WTC11 (cell line): ENCODE measurements at regions not wholly inside any gene's neighbourhood (a gene's known extent, or its start where the extent isn't known, plus 50 kb on each side); places are given as distances from the start of the nearest gene placed in this dataset.

Experiments
- ATAC-seq: fragments of 200-7000 bp; cut with Tn5 transposase; 2 replicates; pipeline ENCODE4 v1.10.0; 2021; ENCODE audit warnings: mild to moderate bottlenecking, moderate library complexity
- CTCF ChIA-PET: fragments of 300-600 bp; sonication (Branson Sonifier 250); formaldehyde crosslinking; loops from one replicate; lab custom pipeline; 2021; ENCODE audit warnings: antibody characterized with exemption; lab: Charles Lee
- POLR2A ChIA-PET: fragments of 350-600 bp; sonication (Branson Sonifier 250); formaldehyde crosslinking; loops from one replicate; lab custom pipeline; 2021; ENCODE audit warnings: antibody characterized with exemption; lab: Charles Lee
- DNase-seq: peaks from one replicate; pipeline ENCODE4 v3.0.0; 2021; ENCODE audit warnings: low spot score
- H3K27ac Mint-ChIP-seq: 2 replicates; pipeline ENCODE4 v1.8.0; 2021; ENCODE audit warnings: mixed read lengths
- H3K27me3 Mint-ChIP-seq: 2 replicates; pipeline ENCODE4 v1.8.0; 2021; ENCODE audit warnings: low read depth, mild to moderate bottlenecking, moderate library complexity, mixed read lengths
- H3K36me3 Mint-ChIP-seq: 2 replicates; pipeline ENCODE4 v1.8.0; 2021; ENCODE audit warnings: mixed read lengths
- H3K4me1 Mint-ChIP-seq: 2 replicates; pipeline ENCODE4 v1.8.0; 2022; ENCODE audit warnings: mixed read lengths
- H3K4me3 Mint-ChIP-seq: 2 replicates; pipeline ENCODE4 v1.8.0; 2021; ENCODE audit warnings: mild to moderate bottlenecking, moderate library complexity, mixed read lengths
- H3K9me3 Mint-ChIP-seq: 2 replicates; pipeline ENCODE4 v1.8.0; 2021; ENCODE audit warnings: mixed read lengths
- E2F1 ChIP-seq: sonication (generic); formaldehyde crosslinking; IDR thresholded peaks from 2 replicates; pipeline ENCODE4 v1.8.0; 2022; ENCODE audit warnings: mild to moderate bottlenecking, missing genetic modification reagents
- E2F5 ChIP-seq: sonication (generic); formaldehyde crosslinking; IDR thresholded peaks from 2 replicates; pipeline ENCODE4 v1.8.1; 2022; ENCODE audit warnings: mild to moderate bottlenecking, moderate library complexity, missing genetic modification reagents
- ELF4 ChIP-seq: sonication (generic); formaldehyde crosslinking; IDR thresholded peaks from 2 replicates; pipeline ENCODE4 v1.8.1; 2022; ENCODE audit warnings: low read depth, mild to moderate bottlenecking, moderate library complexity, missing genetic modification reagents
- GRHL2 ChIP-seq: fragments of 250-450 bp; sonication (Bioruptor Pico); IDR thresholded peaks from 2 replicates; pipeline ENCODE4 v1.8.0; 2022; ENCODE audit warnings: mild to moderate bottlenecking, moderate library complexity; ENCODE audit not compliant: insufficient replicate concordance, severe bottlenecking
- GTF2I ChIP-seq: fragments of 250-450 bp; sonication (Bioruptor Pico); conservative IDR thresholded peaks from 2 replicates; pipeline ENCODE4 v1.4.0; 2021; ENCODE audit warnings: mild to moderate bottlenecking
- JUN ChIP-seq: sonication (generic); formaldehyde crosslinking; IDR thresholded peaks from 2 replicates; pipeline ENCODE4 v1.8.0; 2023; ENCODE audit warnings: mild to moderate bottlenecking, missing genetic modification reagents
- KAT7 ChIP-seq: sonication (generic); formaldehyde crosslinking; IDR thresholded peaks from 2 replicates; pipeline ENCODE4 v1.8.1; 2023; ENCODE audit warnings: missing genetic modification reagents, mild to moderate bottlenecking, borderline replicate concordance
- MLX ChIP-seq: sonication (generic); formaldehyde crosslinking; IDR thresholded peaks from 2 replicates; pipeline ENCODE4 v1.8.1; 2023; ENCODE audit warnings: mild to moderate bottlenecking, missing genetic modification reagents, moderate library complexity
- NR1H2 ChIP-seq: sonication (generic); formaldehyde crosslinking; IDR thresholded peaks from 2 replicates; pipeline ENCODE4 v1.9.0; 2021; ENCODE audit warnings: mild to moderate bottlenecking, moderate library complexity, missing genetic modification reagents
- SMAD3 ChIP-seq: sonication (generic); formaldehyde crosslinking; IDR thresholded peaks from 2 replicates; pipeline ENCODE4 v1.8.0; 2022; ENCODE audit warnings: missing genetic modification reagents, mild to moderate bottlenecking, borderline replicate concordance
- USF2 ChIP-seq: sonication (generic); formaldehyde crosslinking; IDR thresholded peaks from 2 replicates; pipeline ENCODE4 v1.8.1; 2023; ENCODE audit warnings: mild to moderate bottlenecking, missing genetic modification reagents, moderate library complexity
- ZBTB21 ChIP-seq: sonication (generic); formaldehyde crosslinking; IDR thresholded peaks from 2 replicates; pipeline ENCODE4 v1.8.1; 2023; ENCODE audit warnings: mild to moderate bottlenecking, missing genetic modification reagents, borderline replicate concordance
- ZNF281 ChIP-seq: sonication (generic); formaldehyde crosslinking; IDR thresholded peaks from 2 replicates; pipeline ENCODE4 v1.8.0; 2023; ENCODE audit warnings: mild to moderate bottlenecking, missing genetic modification reagents
- ZNF317 ChIP-seq: sonication (generic); formaldehyde crosslinking; IDR thresholded peaks from 2 replicates; pipeline ENCODE4 v1.8.1; 2023; ENCODE audit warnings: low read depth, mild to moderate bottlenecking, moderate library complexity, missing genetic modification reagents, borderline replicate concordance
- ZNF396 ChIP-seq: fragments of 250-450 bp; sonication (Bioruptor Pico); IDR thresholded peaks from 2 replicates; pipeline ENCODE4 v1.8.0; 2021; ENCODE audit warnings: mild to moderate bottlenecking, moderate library complexity, borderline replicate concordance
- ZNF416 ChIP-seq: fragments of 250-450 bp; sonication (Bioruptor Pico); IDR thresholded peaks from 2 replicates; pipeline ENCODE4 v1.9.0; 2021; ENCODE audit warnings: mild to moderate bottlenecking, inconsistent platforms
- ZNF512 ChIP-seq: sonication (generic); formaldehyde crosslinking; IDR thresholded peaks from 2 replicates; pipeline ENCODE4 v1.8.1; 2022; ENCODE audit warnings: missing genetic modification reagents, borderline replicate concordance
- ZNF532 ChIP-seq: fragments of 250-450 bp; sonication (Bioruptor Pico); IDR thresholded peaks from 2 replicates; pipeline ENCODE4 v1.9.0; 2021; ENCODE audit warnings: mild to moderate bottlenecking, borderline replicate concordance
- ZNF671 ChIP-seq: fragments of 250-450 bp; sonication (Bioruptor Pico); IDR thresholded peaks from 2 replicates; pipeline ENCODE4 v1.8.0; 2021; ENCODE audit warnings: mild to moderate bottlenecking

GRCh38 chr10:44004913-44005787 is 356.5 kb upstream of the ZNF32 start:
- ATAC-seq (no peak), DNase-seq (no peak)
- no peak overlapping the region for H3K27ac Mint-ChIP-seq
- ChIA-PET CTCF (no interaction called here), POLR2A (no interaction called here)
- no peak overlapping the region for H3K4me3 Mint-ChIP-seq
- H3K9me3 Mint-ChIP-seq = no peaks in the 10 kb centered on the region
- no peaks in the 10 kb centered on the region for H3K4me1 Mint-ChIP-seq
- no peak for TF ChIP-seq ZNF317 (CRISPR knock-in tag)
- no peak for TF ChIP-seq NR1H2 (CRISPR knock-in tag)
- TF ChIP-seq GRHL2 (CRISPR knock-in tag) = no peak
- TF ChIP-seq USF2 (CRISPR knock-in tag) = no peak
- TF ChIP-seq ZNF396 = no peak
- no peak for TF ChIP-seq GTF2I (CRISPR knock-in tag)
- TF ChIP-seq JUN (CRISPR knock-in tag) = no peak
- no peak for TF ChIP-seq ZNF416 (CRISPR knock-in tag)
- no peak for TF ChIP-seq E2F1
- TF ChIP-seq ZNF532 (CRISPR knock-in tag) = no peak
- TF ChIP-seq MLX (CRISPR knock-in tag) = no peak
- no peak for TF ChIP-seq ELF4 (CRISPR knock-in tag)
- TF ChIP-seq ZNF671 (CRISPR knock-in tag) = no peak
- TF ChIP-seq E2F5 (CRISPR knock-in tag) = no peak
- TF ChIP-seq ZBTB21 (CRISPR knock-in tag) = no peak
- TF ChIP-seq ZNF281 (CRISPR knock-in tag) = no peak
- no peak for TF ChIP-seq SMAD3 (CRISPR knock-in tag)
- TF ChIP-seq KAT7 (CRISPR knock-in tag) = no peak
- TF ChIP-seq ZNF512 (CRISPR knock-in tag) = no peak
- no peaks in the 10 kb centered on the region; the same call in 1 of the 2 replicates for H3K27me3 Mint-ChIP-seq
- no peaks in the 10 kb centered on the region for H3K36me3 Mint-ChIP-seq
